Heart right ventricle (tissue), 16 donors: ENCODE measurements at regions not wholly inside any gene's neighbourhood (a gene's known extent, or its start where the extent isn't known, plus 50 kb on each side); places are given as distances from the start of the nearest gene placed in this dataset.

Source experiments
- ATAC-seq, 8 donors: fragments of 200-7000 bp; cut with Tn5 transposase; one replicate each; pipeline ENCODE4 v1.9.1; 2020; ENCODE audit warnings: mild to moderate bottlenecking in 8 of 8, moderate library complexity in 8 of 8, moderate number of reproducible peaks in 1 of 8
- DNase-seq, 2 donors: peaks; one replicate each; pipeline ENCODE4 v3.0.0-alpha.2; 2020
- H3K27ac ChIP-seq, 10 donors: fragments of 200-600 bp; sonication (generic) in 2 of 10; one replicate each; pipeline versions ENCODE4 v1.5.0 to v1.8.0; 2020 to 2022; ENCODE audit warnings: mild to moderate bottlenecking in 3 of 10
- H3K27me3 ChIP-seq, 7 donors: fragments of 200-600 bp; one replicate each; pipeline ENCODE4 v1.8.0; 2021 to 2022; ENCODE audit warnings: mild to moderate bottlenecking in 2 of 7
- H3K36me3 ChIP-seq, 9 donors: fragments of 200-600 bp; sonication (generic) in 1 of 9; one replicate each; pipeline versions ENCODE4 v1.5.0 to v1.8.0; 2020 to 2022; ENCODE audit warnings: mild to moderate bottlenecking in 2 of 9
- H3K4me1 ChIP-seq, 9 donors: fragments of 200-600 bp; sonication (generic) in 1 of 9; one replicate each; pipeline versions ENCODE4 v1.5.0 to v1.8.0; 2020 to 2022; ENCODE audit warnings: mild to moderate bottlenecking in 4 of 9
- H3K4me3 ChIP-seq, 10 donors: fragments of 200-600 bp; sonication (generic) in 2 of 10; one replicate each; pipeline versions ENCODE4 v1.5.0 to v1.8.0; 2020 to 2022; ENCODE audit warnings: mild to moderate bottlenecking in 7 of 10, moderate library complexity in 2 of 10
- H3K9me3 ChIP-seq, 11 donors: fragments of 200-600 bp in 10 of 11; sonication (generic) in 2 of 11; one replicate each; pipeline versions ENCODE4 v1.5.0 to v1.8.0; 2013 to 2022; ENCODE audit warnings: mild to moderate bottlenecking in 2 of 11, control low read depth in 1 of 11, moderate library complexity in 1 of 11
- WGBS, 2 donors: extraction: QIAGEN DNeasy Blood & Tissue Kit; methylation state at CpG; one replicate each; pipeline ENCODE4 v1.1.7; 2013; ENCODE audit warnings: inconsistent platforms in 1 of 2; 5-methylcytosine and 5-hydroxymethylcytosine counted together
- intact Hi-C, 10 donors: fragments of 100-400 bp; cut with DNase I; formaldehyde crosslinking; loops; one replicate each; pipeline versions ENCODE4 v1.11.1 to v1.14.2; 2022
- TF ChIP-seq, protein P1 (sequence below), 9 donors: fragments of 200-600 bp; sonication (generic) in 2 of 9; IDR thresholded peaks; one replicate each; pipeline versions ENCODE4 v1.5.0 to v1.8.0; 2021 to 2022; ENCODE audit warnings: antibody characterized with exemption in 9 of 9, mild to moderate bottlenecking in 5 of 9, moderate library complexity in 1 of 9
- donor health status: Arrhythmogenic right ventricular cardiomyopathy.
- donor health status: ischemic (EF 13 %, LVEDD 7.1; RV severe dilation, severe dysfunction).
- donor health status: healthy with polysubstance abuse.
- donor health status: DM: no; HTN: yes; CAD: no.
- donor health status: DM: no; HTN: no; CAD: no.
- donor health status: ischemic (EF 25% LVEDD 6.9; RV normal size, moderate dysfunction).
- donor health status: ischemic (EF 25% LVEDD 5.7; RV mildly dilated, moderate dysfunction).
- donor health status: healthy.
- donor health status: DM: yes; HTN: yes; CAD: no.
- donor health status: Ischemic cardiomyopathy.
- donor health status: ischemic (EF 35%, LVEDD 5.7; RV mildly dilated, moderate dysfunction).
- donor health status: nonischemic (EF 11% LVEDD 7.7; RV severe dilation, severe dysfunction).
- donor health status: DM: yes; HTN: yes; CAD: no.
- donor health status: PGD.
- donor health status: ischemic (EF 29% LVEDD 5.4; RV normal size, mild dysfunction).
- donor health status: nonischemic (EF 23%, LVEDD 6.1; RV moderate dilation, normal function).

DNA sequence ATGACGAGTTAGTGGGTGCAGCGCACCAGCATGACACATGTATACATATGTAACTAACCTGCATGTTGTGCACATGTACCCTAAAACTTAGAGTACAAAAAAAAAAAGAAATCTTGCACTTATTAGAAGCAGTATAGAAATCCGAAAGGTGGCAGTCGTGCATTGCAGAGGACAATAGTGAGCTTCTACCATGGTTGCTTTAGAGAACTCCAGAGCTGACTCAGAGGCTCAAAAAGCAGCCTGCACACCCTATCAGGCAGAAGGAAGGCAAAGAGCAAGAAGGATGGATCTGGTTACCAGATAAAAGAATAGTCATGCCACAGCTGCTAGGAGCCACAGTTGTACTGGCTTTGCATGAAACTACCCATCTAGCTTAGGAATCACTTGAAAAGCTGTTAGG lies 796.0 kb upstream of the TSPY4 start:
- WGBS, 2 donors, result 57 to 73% methylated on average over 4 of the region's 4 CpGs
- Histone ChIP-seq H3K36me3 (no peaks in the 10 kb centered on the region), H3K27me3 (no peaks in the 10 kb centered on the region), H3K4me3 (no peak overlapping the region), H3K9me3 (no peaks in the 10 kb centered on the region), H3K4me1 (no peaks in the 10 kb centered on the region), H3K27ac (no peak overlapping the region)
- intact Hi-C loops, result no loop called here
- TF ChIP-seq, protein P1, sequence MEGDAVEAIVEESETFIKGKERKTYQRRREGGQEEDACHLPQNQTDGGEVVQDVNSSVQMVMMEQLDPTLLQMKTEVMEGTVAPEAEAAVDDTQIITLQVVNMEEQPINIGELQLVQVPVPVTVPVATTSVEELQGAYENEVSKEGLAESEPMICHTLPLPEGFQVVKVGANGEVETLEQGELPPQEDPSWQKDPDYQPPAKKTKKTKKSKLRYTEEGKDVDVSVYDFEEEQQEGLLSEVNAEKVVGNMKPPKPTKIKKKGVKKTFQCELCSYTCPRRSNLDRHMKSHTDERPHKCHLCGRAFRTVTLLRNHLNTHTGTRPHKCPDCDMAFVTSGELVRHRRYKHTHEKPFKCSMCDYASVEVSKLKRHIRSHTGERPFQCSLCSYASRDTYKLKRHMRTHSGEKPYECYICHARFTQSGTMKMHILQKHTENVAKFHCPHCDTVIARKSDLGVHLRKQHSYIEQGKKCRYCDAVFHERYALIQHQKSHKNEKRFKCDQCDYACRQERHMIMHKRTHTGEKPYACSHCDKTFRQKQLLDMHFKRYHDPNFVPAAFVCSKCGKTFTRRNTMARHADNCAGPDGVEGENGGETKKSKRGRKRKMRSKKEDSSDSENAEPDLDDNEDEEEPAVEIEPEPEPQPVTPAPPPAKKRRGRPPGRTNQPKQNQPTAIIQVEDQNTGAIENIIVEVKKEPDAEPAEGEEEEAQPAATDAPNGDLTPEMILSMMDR (IDR thresholded peaks at IDR 0.05), result peak in 1 of 9 donors; percentile 12
- DNase-seq (no peak), ATAC-seq (no peak)

DNA sequence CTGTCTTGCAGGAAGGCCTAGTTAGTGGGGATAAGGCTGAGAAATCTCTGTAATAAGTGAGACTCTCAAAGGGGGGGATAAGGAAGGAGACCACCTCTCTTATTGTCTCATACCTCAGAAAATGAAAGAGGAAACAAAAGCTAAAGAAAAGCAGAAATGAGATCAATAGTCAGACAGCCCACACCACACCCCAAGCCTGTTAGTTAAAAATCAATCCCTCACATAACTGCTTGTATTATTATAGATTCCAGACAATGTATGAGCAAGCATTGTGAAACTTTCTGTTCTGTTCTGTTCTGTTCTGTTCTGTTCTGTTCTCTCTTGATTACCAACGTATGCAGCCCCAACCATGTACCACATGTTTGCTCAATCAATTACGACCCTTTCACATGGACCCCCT lies 792.5 kb upstream of the TSPY4 start:
- H3K9me3 ChIP-seq, result no peaks in the 10 kb centered on the region
- intact Hi-C loops, result no loop called here
- no peaks in the 10 kb centered on the region for H3K27me3 ChIP-seq
- H3K4me3 ChIP-seq, result no peak overlapping the region
- H3K27ac ChIP-seq, result no peak overlapping the region
- WGBS, 2 donors, result 45 to 48% methylated on average over 2 of the region's 2 CpGs
- H3K36me3 ChIP-seq, result no peaks in the 10 kb centered on the region
- TF ChIP-seq, protein P1 (IDR thresholded peaks at IDR 0.05), result no peak
- DNase-seq (no peak), ATAC-seq (no peak)
- H3K4me1 ChIP-seq, result no peaks in the 10 kb centered on the region

DNA sequence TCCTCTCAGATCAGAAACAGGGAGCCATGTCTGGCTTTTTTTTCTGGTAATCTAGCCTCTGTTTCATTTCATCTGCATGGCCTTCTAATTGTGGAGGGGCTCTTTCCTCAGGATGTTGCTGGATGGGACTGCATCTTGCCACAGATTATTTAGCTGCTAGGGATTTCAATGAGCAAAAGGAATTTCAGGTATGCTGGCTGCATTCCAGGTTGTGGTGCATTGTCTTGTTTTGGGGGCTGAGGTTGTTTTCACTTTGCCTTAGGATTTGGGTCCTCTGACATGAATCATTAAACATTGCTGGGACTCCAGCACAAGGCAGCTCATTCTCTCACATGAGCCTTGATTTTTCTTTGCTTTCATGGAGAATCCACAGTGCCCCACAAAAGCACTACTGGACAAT lies 789.3 kb upstream of the TSPY4 start:
- intact Hi-C loops, result no loop called here
- no peak overlapping the region for H3K27ac ChIP-seq
- no peaks in the 10 kb centered on the region for H3K36me3 ChIP-seq
- H3K4me1 ChIP-seq, result no peaks in the 10 kb centered on the region
- TF ChIP-seq, protein P1 (IDR thresholded peaks at IDR 0.05), result no peak
- H3K9me3 ChIP-seq, result no peaks in the 10 kb centered on the region
- ATAC-seq (no peak), DNase-seq (no peak)
- H3K27me3 ChIP-seq, result no peaks in the 10 kb centered on the region
- no peak overlapping the region for H3K4me3 ChIP-seq

DNA sequence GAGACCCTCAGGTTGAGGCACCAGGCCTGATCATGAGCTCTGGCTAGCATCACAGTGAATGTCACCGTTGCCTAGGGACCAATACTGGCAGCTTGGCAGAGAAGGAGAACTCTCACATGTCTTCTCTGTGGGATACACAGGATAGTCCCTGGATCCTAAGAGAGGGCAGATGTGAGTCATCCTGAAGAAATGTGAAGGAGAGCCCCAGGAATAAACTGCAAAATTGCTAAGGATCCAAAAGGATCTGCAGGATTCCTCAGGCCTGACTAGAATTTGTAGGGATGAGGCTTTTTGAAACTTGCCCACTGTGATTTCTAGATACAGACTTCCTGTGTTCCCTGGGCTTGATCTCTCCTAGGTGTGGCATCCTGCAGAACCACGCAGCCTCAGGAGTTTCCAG lies 785.9 kb upstream of the TSPY4 start:
- intact Hi-C loops, result loop anchor here in 1 of 10 donors (5.0 kb wide), 1 partner anchor 91 kb away; no protein-coding TSS in a partner anchor
- no peaks in the 10 kb centered on the region for H3K36me3 ChIP-seq
- H3K27me3 ChIP-seq, result no peaks in the 10 kb centered on the region
- H3K27ac ChIP-seq, result no peak overlapping the region
- no peak overlapping the region for H3K4me3 ChIP-seq
- 46 to 47% methylated on average over 2 of the region's 2 CpGs for WGBS, 2 donors
- no peaks in the 10 kb centered on the region for H3K4me1 ChIP-seq
- TF ChIP-seq, protein P1 (IDR thresholded peaks at IDR 0.05), result no peak
- ATAC-seq (no peak), DNase-seq (no peak)
- H3K9me3 ChIP-seq, result no peaks in the 10 kb centered on the region
